Upper lobe of left lung (tissue), 4 donors: ENCODE measurements at regions not wholly inside any gene's neighbourhood (a gene's known extent, or its start where the extent isn't known, plus 50 kb on each side); places are given as distances from the start of the nearest gene placed in this dataset.

Experiments used
- EP300 ChIP-seq, 4 donors: sonication (generic); formaldehyde crosslinking; IDR thresholded peaks; one replicate each; pipeline ENCODE4 v1.5.1; 2017; ENCODE audit warnings: antibody characterized with exemption in 4 of 4, control low read depth in 2 of 4
- POLR2A ChIP-seq, 4 donors: fragments of 450-650 bp; IDR thresholded peaks; one replicate each; pipeline ENCODE4 v1.5.1; 2016 to 2017; ENCODE audit warnings: antibody characterized with exemption in 4 of 4, mild to moderate bottlenecking in 2 of 4
- POLR2AphosphoS5 ChIP-seq, 2 donors: sonication (generic); formaldehyde crosslinking; IDR thresholded peaks; one replicate each; pipeline ENCODE4 v1.5.1; 2017; ENCODE audit warnings: antibody characterized with exemption in 2 of 2
- TF ChIP-seq, protein P1 (sequence below), 6 experiments: fragments of 450-650 bp in 4 of 6; fragments of 200-600 bp in 2 of 6; sonication (generic) in 2 of 6; IDR thresholded peaks; one replicate each; pipeline ENCODE4 v1.5.1; 2016 to 2019; ENCODE audit warnings: antibody characterized with exemption in 6 of 6

DNA sequence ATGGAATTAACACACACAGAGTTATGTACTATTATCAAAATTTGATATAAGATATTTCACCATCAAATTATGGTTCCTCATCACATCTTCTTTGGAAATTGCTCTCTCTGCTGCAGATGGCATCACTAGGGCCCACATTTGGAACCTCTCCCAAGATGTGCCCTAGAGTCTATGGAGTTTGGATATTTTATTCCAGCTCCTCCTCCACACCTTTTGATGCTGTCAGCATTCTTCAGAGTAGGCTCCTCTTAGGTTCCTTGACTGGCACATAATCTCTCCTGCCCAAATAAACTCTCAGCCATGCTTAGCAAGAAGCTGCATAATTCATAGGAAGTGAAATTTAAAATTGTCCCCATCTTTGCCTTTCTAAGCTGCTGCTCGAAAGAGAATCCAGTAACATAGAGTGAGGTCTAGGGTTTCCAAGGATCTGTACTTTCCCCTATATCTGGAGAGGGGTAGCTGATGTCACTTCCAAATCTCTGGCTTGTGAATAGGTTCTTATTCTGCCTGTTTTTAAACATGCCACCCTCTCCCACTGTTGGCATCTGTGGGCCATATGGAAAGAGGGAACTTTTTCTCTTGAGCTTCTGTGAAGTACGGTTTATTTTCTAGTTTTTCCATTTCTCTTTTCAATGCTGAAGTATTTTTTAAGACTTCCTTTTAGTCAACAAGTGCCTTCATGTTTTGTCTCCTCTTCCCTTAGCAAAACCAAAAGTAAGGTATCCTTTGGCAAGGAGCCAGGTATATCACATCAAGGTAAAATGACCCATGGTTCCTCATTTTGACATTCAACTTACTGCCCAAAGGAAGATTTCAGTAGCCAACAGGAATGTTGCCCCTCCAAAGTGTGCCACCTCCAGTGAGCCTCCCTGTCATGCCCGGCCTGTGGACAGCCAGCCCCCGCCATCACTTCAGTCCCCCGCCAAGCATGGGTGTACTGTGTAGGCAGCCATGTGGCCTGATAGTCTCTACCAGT is 75.3 kb upstream of the C2CD4B start:
- TF ChIP-seq, protein P1, sequence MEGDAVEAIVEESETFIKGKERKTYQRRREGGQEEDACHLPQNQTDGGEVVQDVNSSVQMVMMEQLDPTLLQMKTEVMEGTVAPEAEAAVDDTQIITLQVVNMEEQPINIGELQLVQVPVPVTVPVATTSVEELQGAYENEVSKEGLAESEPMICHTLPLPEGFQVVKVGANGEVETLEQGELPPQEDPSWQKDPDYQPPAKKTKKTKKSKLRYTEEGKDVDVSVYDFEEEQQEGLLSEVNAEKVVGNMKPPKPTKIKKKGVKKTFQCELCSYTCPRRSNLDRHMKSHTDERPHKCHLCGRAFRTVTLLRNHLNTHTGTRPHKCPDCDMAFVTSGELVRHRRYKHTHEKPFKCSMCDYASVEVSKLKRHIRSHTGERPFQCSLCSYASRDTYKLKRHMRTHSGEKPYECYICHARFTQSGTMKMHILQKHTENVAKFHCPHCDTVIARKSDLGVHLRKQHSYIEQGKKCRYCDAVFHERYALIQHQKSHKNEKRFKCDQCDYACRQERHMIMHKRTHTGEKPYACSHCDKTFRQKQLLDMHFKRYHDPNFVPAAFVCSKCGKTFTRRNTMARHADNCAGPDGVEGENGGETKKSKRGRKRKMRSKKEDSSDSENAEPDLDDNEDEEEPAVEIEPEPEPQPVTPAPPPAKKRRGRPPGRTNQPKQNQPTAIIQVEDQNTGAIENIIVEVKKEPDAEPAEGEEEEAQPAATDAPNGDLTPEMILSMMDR (IDR thresholded peaks at IDR 0.05) = no peak
- TF ChIP-seq EP300 (IDR thresholded peaks at IDR 0.05) = no peak
- TF ChIP-seq POLR2AphosphoS5 (IDR thresholded peaks at IDR 0.05) = no peak
- no peak for TF ChIP-seq POLR2A (IDR thresholded peaks at IDR 0.05)
